ENCODE measurements at regions not wholly inside any gene's neighbourhood (a gene's known extent, or its start where the extent isn't known, plus 50 kb on each side); places are given as distances from the start of the nearest gene placed in this dataset.

- TF ChIP-seq, protein P1, sequence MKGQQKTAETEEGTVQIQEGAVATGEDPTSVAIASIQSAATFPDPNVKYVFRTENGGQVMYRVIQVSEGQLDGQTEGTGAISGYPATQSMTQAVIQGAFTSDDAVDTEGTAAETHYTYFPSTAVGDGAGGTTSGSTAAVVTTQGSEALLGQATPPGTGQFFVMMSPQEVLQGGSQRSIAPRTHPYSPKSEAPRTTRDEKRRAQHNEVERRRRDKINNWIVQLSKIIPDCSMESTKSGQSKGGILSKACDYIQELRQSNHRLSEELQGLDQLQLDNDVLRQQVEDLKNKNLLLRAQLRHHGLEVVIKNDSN (CRISPR knock-in tag; IDR thresholded peaks at IDR 0.05) = no peak
- TF ChIP-seq NR3C1 (CRISPR knock-in tag; conservative IDR thresholded peaks at IDR 0.05; ENCODE audit: low read depth) (no peak), PRDM15 (CRISPR knock-in tag; IDR thresholded peaks at IDR 0.05) (no peak), CDX4 (CRISPR knock-in tag; IDR thresholded peaks at IDR 0.05; ENCODE audit: borderline replicate concordance) (no peak), E2F5 (CRISPR knock-in tag; IDR thresholded peaks at IDR 0.05) (no peak), RORB (CRISPR knock-in tag; IDR thresholded peaks at IDR 0.05) (no peak), AFF4 (CRISPR knock-in tag; IDR thresholded peaks at IDR 0.05; ENCODE audit: borderline replicate concordance) (no peak)
- TF ChIP-seq, protein P2, sequence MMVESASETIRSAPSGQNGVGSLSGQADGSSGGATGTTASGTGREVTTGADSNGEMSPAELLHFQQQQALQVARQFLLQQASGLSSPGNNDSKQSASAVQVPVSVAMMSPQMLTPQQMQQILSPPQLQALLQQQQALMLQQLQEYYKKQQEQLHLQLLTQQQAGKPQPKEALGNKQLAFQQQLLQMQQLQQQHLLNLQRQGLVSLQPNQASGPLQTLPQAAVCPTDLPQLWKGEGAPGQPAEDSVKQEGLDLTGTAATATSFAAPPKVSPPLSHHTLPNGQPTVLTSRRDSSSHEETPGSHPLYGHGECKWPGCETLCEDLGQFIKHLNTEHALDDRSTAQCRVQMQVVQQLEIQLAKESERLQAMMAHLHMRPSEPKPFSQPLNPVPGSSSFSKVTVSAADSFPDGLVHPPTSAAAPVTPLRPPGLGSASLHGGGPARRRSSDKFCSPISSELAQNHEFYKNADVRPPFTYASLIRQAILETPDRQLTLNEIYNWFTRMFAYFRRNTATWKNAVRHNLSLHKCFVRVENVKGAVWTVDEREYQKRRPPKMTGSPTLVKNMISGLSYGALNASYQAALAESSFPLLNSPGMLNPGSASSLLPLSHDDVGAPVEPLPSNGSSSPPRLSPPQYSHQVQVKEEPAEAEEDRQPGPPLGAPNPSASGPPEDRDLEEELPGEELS (CRISPR knock-in tag; IDR thresholded peaks at IDR 0.05) = no peak
Observed at GRCh38 chr3:89740080-89740880, 632.9 kb downstream of the EPHA3 start (continued).

DNA sequence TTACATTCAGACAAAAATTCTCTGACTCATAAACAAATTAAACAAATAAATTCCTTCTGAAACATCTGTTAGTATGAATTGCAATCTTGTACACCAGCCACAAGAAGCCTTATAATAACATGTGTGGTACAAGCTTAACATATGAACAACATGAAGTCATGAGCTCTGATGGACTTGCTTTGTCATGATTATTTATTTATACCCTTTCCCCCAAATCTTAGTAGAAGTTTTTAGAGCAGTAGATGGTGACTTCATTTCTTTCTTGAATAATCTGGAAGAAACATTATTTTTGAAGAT, 633.4 kb downstream of the EPHA3 start:
- ATAC-seq = no peak
- peaks cover 17% of the 10 kb centered on the region for H3K4me1 Mint-ChIP-seq
- TF ChIP-seq MYBL2 (CRISPR knock-in tag; IDR thresholded peaks at IDR 0.05) (no peak), STAT6 (CRISPR knock-in tag; conservative IDR thresholded peaks at IDR 0.05; ENCODE audit: low read depth) (no peak), RORB (CRISPR knock-in tag; IDR thresholded peaks at IDR 0.05) (no peak), IRF2 (CRISPR knock-in tag; IDR thresholded peaks at IDR 0.05; ENCODE audit: borderline replicate concordance, low read depth) (no peak), ZBTB21 (CRISPR knock-in tag; IDR thresholded peaks at IDR 0.05; ENCODE audit: borderline replicate concordance) (no peak), NR1H2 (CRISPR knock-in tag; IDR thresholded peaks at IDR 0.05) (no peak)
- TF ChIP-seq, protein P3, sequence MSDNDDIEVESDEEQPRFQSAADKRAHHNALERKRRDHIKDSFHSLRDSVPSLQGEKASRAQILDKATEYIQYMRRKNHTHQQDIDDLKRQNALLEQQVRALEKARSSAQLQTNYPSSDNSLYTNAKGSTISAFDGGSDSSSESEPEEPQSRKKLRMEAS (CRISPR knock-in tag; IDR thresholded peaks at IDR 0.05) = no peak
- TF ChIP-seq, protein P1 (CRISPR knock-in tag; IDR thresholded peaks at IDR 0.05) = no peak
- H3K27me3 Mint-ChIP-seq (ENCODE audit: low read depth) = no peaks in the 10 kb centered on the region
- H3K36me3 Mint-ChIP-seq = no peaks in the 10 kb centered on the region
- ChIA-PET POLR2A (no interaction called here), CTCF (no interaction called here)
- peaks cover 4% of the 10 kb centered on the region; the same call in 1 of the 2 replicates for H3K9me3 Mint-ChIP-seq
- H3K27ac Mint-ChIP-seq = no peak overlapping the region
- no peak for DNase-seq (ENCODE audit: low spot score)
- H3K4me3 Mint-ChIP-seq = no peak overlapping the region

Data from WTC11 (cell line).